Body of pancreas (tissue), 4 donors: ENCODE measurements at regions not wholly inside any gene's neighbourhood (a gene's known extent, or its start where the extent isn't known, plus 50 kb on each side); places are given as distances from the start of the nearest gene placed in this dataset.

Source experiments
- ATAC-seq: fragments of 150-250 bp; one replicate; pipeline ENCODE4 v1.9.1; 2016
- DNase-seq, 4 donors: peaks; one replicate each; pipeline ENCODE4 v3.0.0-alpha.2; 2019
- H3K27ac ChIP-seq, 4 donors: fragments of 200-600 bp; sonication (generic); 1 replicate in 3 of 4; 2 replicates in 1 of 4; pipeline versions ENCODE4 v1.5.1 to v1.6.1; 2016 to 2019; ENCODE audit warnings: mild to moderate bottlenecking in 1 of 4, mixed read lengths in 1 of 4, moderate library complexity in 1 of 4
- H3K27me3 ChIP-seq, 2 donors: fragments of 200-600 bp; sonication (generic); one replicate each; pipeline ENCODE4 v1.6.0; 2016; ENCODE audit warnings: mild to moderate bottlenecking in 1 of 2
- H3K36me3 ChIP-seq, 2 donors: fragments of 200-600 bp; sonication (generic); replicated peaks in 1 of 2; 2 replicates each; pipeline ENCODE4 v1.5.1; 2016; ENCODE audit warnings: low read depth in 2 of 2; ENCODE audit not compliant: insufficient read depth in 1 of 2
- H3K4me1 ChIP-seq: fragments of 200-600 bp; sonication (generic); one replicate; pipeline ENCODE4 v1.6.0; 2016
- H3K4me3 ChIP-seq, 2 donors: fragments of 200-600 bp; sonication (generic); 1 replicate in 1 of 2; 2 replicates in 1 of 2; pipeline ENCODE4 v1.5.1; 2016 to 2019
- H3K9me3 ChIP-seq, 3 donors: fragments of 200-600 bp; sonication (generic); 1 replicate in 2 of 3; 2 replicates in 1 of 3; pipeline ENCODE4 v1.5.1; 2016
- POLR2A ChIP-seq, 3 donors: fragments of 450-650 bp; IDR thresholded peaks; one replicate each; pipeline ENCODE4 v1.6.1; 2016; ENCODE audit warnings: antibody characterized with exemption in 3 of 3, mild to moderate bottlenecking in 2 of 3
- WGBS, 2 donors: methylation state at CpG; one replicate each; pipeline ENCODE4 v1.1.5; 2017; 5-methylcytosine and 5-hydroxymethylcytosine counted together
- intact Hi-C: fragments of 100-400 bp; cut with DNase I; formaldehyde crosslinking; loops from one replicate; pipeline ENCODE4 v1.15.1; 2023
- TF ChIP-seq, protein P1 (sequence below), 7 experiments: fragments of 450-650 bp in 4 of 7; fragments of 200-600 bp in 3 of 7; sonication (generic) in 3 of 7; IDR thresholded peaks; one replicate each; pipeline ENCODE4 v1.5.1; 2016 to 2019; ENCODE audit warnings: antibody characterized with exemption in 7 of 7

DNA sequence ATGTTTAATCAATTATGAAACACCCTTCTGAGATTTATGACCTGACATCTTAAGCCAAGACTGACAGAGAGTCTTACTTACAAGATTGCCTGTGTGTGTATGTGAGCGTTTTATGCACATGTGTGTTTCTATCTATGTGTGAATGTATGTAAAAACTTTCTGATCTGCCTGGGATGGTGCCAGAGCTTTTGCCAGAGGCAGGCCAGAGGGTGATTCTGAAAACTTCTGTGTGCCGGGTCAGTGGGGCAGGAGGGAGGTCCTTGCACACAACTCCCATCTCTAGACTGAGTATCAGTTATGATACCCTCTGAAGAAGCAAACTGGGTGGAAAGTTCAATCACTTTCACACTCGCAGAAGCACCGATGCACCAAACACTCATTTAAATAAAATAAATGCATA, 335.0 kb upstream of the NT5C1B start:
- no peaks in the 10 kb centered on the region for H3K9me3 ChIP-seq
- TF ChIP-seq POLR2A (IDR thresholded peaks at IDR 0.05) = no peak
- TF ChIP-seq, protein P1, sequence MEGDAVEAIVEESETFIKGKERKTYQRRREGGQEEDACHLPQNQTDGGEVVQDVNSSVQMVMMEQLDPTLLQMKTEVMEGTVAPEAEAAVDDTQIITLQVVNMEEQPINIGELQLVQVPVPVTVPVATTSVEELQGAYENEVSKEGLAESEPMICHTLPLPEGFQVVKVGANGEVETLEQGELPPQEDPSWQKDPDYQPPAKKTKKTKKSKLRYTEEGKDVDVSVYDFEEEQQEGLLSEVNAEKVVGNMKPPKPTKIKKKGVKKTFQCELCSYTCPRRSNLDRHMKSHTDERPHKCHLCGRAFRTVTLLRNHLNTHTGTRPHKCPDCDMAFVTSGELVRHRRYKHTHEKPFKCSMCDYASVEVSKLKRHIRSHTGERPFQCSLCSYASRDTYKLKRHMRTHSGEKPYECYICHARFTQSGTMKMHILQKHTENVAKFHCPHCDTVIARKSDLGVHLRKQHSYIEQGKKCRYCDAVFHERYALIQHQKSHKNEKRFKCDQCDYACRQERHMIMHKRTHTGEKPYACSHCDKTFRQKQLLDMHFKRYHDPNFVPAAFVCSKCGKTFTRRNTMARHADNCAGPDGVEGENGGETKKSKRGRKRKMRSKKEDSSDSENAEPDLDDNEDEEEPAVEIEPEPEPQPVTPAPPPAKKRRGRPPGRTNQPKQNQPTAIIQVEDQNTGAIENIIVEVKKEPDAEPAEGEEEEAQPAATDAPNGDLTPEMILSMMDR (IDR thresholded peaks at IDR 0.05) = no peak
- H3K36me3 ChIP-seq = no peaks in the 10 kb centered on the region
- intact Hi-C loops = no loop called here
- no peak overlapping the region for H3K4me3 ChIP-seq
- DNase-seq = no peak
- no peak overlapping the region for H3K27ac ChIP-seq
- no peaks in the 10 kb centered on the region for H3K27me3 ChIP-seq
- ATAC-seq = no peak
- 72 to 93% methylated on average over 4 of the region's 4 CpGs for WGBS, 2 donors
- H3K4me1 ChIP-seq = no peaks in the 10 kb centered on the region

- ATAC-seq (no peak), DNase-seq (no peak)
- no peak overlapping the region for H3K4me3 ChIP-seq
- no peaks in the 10 kb centered on the region for H3K9me3 ChIP-seq
- intact Hi-C loops = no loop called here
- H3K27me3 ChIP-seq = no peaks in the 10 kb centered on the region
- 94 to 100% methylated on average over 1 of the region's 1 CpG for WGBS, 2 donors
- no peak overlapping the region for H3K27ac ChIP-seq
- no peaks in the 10 kb centered on the region for H3K4me1 ChIP-seq
- no peaks in the 10 kb centered on the region for H3K36me3 ChIP-seq
- TF ChIP-seq, protein P1 (IDR thresholded peaks at IDR 0.05) = no peak
- TF ChIP-seq POLR2A (IDR thresholded peaks at IDR 0.05) = no peak
These were observed 332.9 kb upstream of the NT5C1B start for GRCh38 chr2:18922276-18922675.

DNA sequence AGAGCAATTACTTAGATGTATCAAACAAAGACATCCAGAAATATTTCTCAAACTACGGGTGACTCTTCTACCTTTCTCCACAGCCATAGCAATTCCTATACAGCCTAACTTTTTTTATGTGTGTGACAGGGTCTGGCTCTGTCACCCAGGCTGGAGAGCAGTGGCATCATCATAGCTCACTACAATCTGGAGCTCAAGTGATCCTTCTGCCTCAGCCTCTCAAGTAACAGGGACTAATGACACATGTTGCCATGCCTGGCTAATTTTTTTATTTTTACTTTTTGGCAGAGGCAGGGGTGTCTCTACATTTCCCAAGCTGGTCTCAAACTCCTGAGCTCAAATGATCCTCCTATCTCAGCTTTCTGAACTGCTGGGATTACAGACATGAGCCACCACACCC, 328.9 kb upstream of the NT5C1B start:
- Histone ChIP-seq H3K9me3 (no peaks in the 10 kb centered on the region), H3K36me3 (no peaks in the 10 kb centered on the region), H3K27me3 (no peaks in the 10 kb centered on the region), H3K4me1 (no peaks in the 10 kb centered on the region), H3K27ac (no peak overlapping the region), H3K4me3 (no peak overlapping the region)
- DNase-seq (no peak), ATAC-seq (no peak)
- intact Hi-C loops = no loop called here
- WGBS, 2 donors = 0 to 39% methylated on average over 1 of the region's 1 CpG
- no peak for TF ChIP-seq POLR2A (IDR thresholded peaks at IDR 0.05)
- TF ChIP-seq, protein P1 (IDR thresholded peaks at IDR 0.05) = no peak

- intact Hi-C loops = no loop called here
- Histone ChIP-seq H3K27me3 (no peaks in the 10 kb centered on the region), H3K4me1 (no peaks in the 10 kb centered on the region), H3K36me3 (no peaks in the 10 kb centered on the region), H3K4me3 (no peak overlapping the region), H3K9me3 (no peaks in the 10 kb centered on the region), H3K27ac (no peak overlapping the region)
- 38 to 50% methylated on average over 1 of the region's 1 CpG for WGBS, 2 donors
- TF ChIP-seq, protein P1 (IDR thresholded peaks at IDR 0.05) = no peak
- no peak for TF ChIP-seq POLR2A (IDR thresholded peaks at IDR 0.05)
- DNase-seq (no peak), ATAC-seq (no peak)
These were observed 325.9 kb upstream of the NT5C1B start for GRCh38 chr2:18915227-18915626.

- Histone ChIP-seq H3K4me1 (no peaks in the 10 kb centered on the region), H3K36me3 (no peaks in the 10 kb centered on the region), H3K27ac (no peak overlapping the region), H3K4me3 (no peak overlapping the region), H3K9me3 (no peaks in the 10 kb centered on the region), H3K27me3 (no peaks in the 10 kb centered on the region)
- TF ChIP-seq POLR2A (IDR thresholded peaks at IDR 0.05) = no peak
- TF ChIP-seq, protein P1 (IDR thresholded peaks at IDR 0.05) = no peak
- 90 to 96% methylated on average over 3 of the region's 3 CpGs for WGBS, 2 donors
- DNase-seq = no peak
- ATAC-seq = no peak
- intact Hi-C loops = no loop called here
These were observed 324.1 kb upstream of the NT5C1B start for GRCh38 chr2:18913512-18913911.
